ENCODE measurements at regions not wholly inside any gene's neighbourhood (a gene's known extent, or its start where the extent isn't known, plus 50 kb on each side); places are given as distances from the start of the nearest gene placed in this dataset.

- Histone ChIP-seq H3K9me2 (ENCODE audit: insufficient read depth) (peaks cover 13% of the 10 kb centered on the region), H3K4me3 (no peak overlapping the region), H3K27ac (ENCODE audit: low read depth) (no peak overlapping the region), H3K27me3 (ENCODE audit: insufficient read depth) (no peaks in the 10 kb centered on the region), H3K36me3 (ENCODE audit: insufficient read depth) (no peaks in the 10 kb centered on the region), H3K4me1 (ENCODE audit: insufficient read depth) (peaks cover 26% of the 10 kb centered on the region; the same call in 1 of the 2 replicates), H2AFZ (no peak overlapping the region), H3K79me2 (replicated peaks; ENCODE audit: insufficient read depth) (no peaks in the 10 kb centered on the region), H4K20me1 (replicated peaks; ENCODE audit: insufficient read depth) (no peaks in the 10 kb centered on the region), H3K4me2 (no peak overlapping the region), H3F3A (replicated peaks; ENCODE audit: low read depth) (no peaks in the 10 kb centered on the region)
- H3K36me3 Mint-ChIP-seq (ENCODE audit: low read depth) = peaks cover 10% of the 10 kb centered on the region; the same call in 1 of the 3 replicates
- H3K4me1 Mint-ChIP-seq = peaks cover 19% of the 10 kb centered on the region
- DNase-seq (ENCODE audit: low spot score) = no peak
- H3K27ac Mint-ChIP-seq = no peak overlapping the region
- no peak for ATAC-seq
- TF ChIP-seq REST (IDR thresholded peaks at IDR 0.05; ENCODE audit: unreplicated experiment) (no peak), ETS1 (IDR thresholded peaks at IDR 0.05) (no peak), CTCF (conservative IDR thresholded peaks at IDR 0.05; ENCODE audit: low read depth in 2 of 2) (no peak), EZH2 (IDR thresholded peaks at IDR 0.05; ENCODE audit: low read depth, unreplicated experiment) (no peak), STAT1 (IDR thresholded peaks at IDR 0.05; ENCODE audit: unreplicated experiment) (no peak), NANOG (IDR thresholded peaks at IDR 0.05; ENCODE audit: borderline replicate concordance) (no peak), CREB1 (CRISPR knock-in tag; IDR thresholded peaks at IDR 0.05; ENCODE audit: low read depth) (no peak), ZNF462 (CRISPR knock-in tag; IDR thresholded peaks at IDR 0.05) (no peak), ZNF114 (CRISPR knock-in tag; IDR thresholded peaks at IDR 0.05) (no peak), ZNF331 (CRISPR knock-in tag; IDR thresholded peaks at IDR 0.05; ENCODE audit: low read depth) (no peak), JUNB (IDR thresholded peaks at IDR 0.05; ENCODE audit: unreplicated experiment) (no peak), POLR2AphosphoS5 (IDR thresholded peaks at IDR 0.05; ENCODE audit: low read depth) (no peak), EZH2phosphoT487 (IDR thresholded peaks at IDR 0.05; ENCODE audit: unreplicated experiment) (no peak)
- H3K9me3 Mint-ChIP-seq = peaks cover 4% of the 10 kb centered on the region; the same call in 2 of the 3 replicates
- H3K27me3 Mint-ChIP-seq (ENCODE audit: insufficient read depth, low read depth, poor library complexity) = peaks cover 1% of the 10 kb centered on the region
- no peak overlapping the region for H3K4me3 Mint-ChIP-seq
Measured at GRCh38 chr2:52288596-52288995, 1256.7 kb upstream of the NRXN1 start.

Data from GM23338 (cell line).